ENCODE measurements at regions not wholly inside any gene's neighbourhood (a gene's known extent, or its start where the extent isn't known, plus 50 kb on each side); places are given as distances from the start of the nearest gene placed in this dataset.

DNA sequence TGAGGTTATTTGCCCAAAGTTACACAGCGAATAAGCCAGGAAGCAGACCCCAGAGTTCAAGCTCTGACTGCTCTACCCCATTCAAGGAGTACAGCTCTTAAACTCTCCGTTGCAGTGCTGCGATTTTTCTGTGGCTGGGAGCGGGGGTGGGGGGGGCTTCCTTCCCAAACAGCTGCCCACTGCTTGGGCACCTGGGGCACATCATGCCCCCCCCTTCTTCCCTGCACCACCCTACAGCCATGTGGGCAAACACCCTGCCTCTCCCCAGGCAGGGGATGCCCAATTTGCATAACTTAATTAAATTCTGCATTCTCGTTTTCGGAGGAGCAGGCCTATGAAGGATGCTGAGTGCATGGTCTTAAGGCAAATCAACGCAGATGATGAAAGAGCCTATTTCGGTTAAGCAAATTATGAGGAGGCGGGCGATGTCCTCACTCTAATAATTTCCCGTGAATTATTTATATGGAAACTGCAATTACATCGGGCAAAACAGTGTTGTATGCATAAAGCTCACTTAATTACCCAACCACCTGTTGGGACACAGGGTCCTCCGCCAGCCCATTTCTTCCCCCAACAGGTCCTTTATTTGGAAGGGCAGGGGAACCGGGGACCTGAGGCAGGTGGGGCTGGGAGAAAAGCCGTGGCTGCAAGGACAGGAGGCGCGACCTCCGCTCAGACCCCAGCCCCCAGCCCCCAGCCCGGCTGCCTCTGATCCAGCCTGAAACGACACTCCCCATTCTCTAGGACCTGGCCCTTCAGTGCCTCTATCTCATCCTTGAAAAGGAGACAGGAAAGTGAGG is 610.5 kb downstream of the BUD13 start:
- no peaks in the 10 kb centered on the region for H3K9me2 ChIP-seq (ENCODE audit: low read depth, low read length)
- H2AFZ ChIP-seq (ENCODE audit: low read length): no peak overlapping the region
- H3K27me3 ChIP-seq (ENCODE audit: insufficient read depth, low read length): no peaks in the 10 kb centered on the region
- H3K79me2 ChIP-seq (ENCODE audit: insufficient read depth, low read length): no peaks in the 10 kb centered on the region
- no peak overlapping the region for H3K4me3 ChIP-seq (ENCODE audit: low read depth, low read length, poor library complexity, severe bottlenecking)
- no peak overlapping the region for H3K27ac ChIP-seq (ENCODE audit: low read depth, low read length, poor library complexity, severe bottlenecking)
- H3K9ac ChIP-seq (ENCODE audit: low read length): no peak overlapping the region
- H3K4me2 ChIP-seq (ENCODE audit: low read length): no peak overlapping the region
- no peaks in the 10 kb centered on the region for H4K20me1 ChIP-seq (ENCODE audit: insufficient read depth, low read length)
- no peaks in the 10 kb centered on the region for H3K36me3 ChIP-seq (ENCODE audit: insufficient read depth, low read length)
- no peaks in the 10 kb centered on the region for H3F3A ChIP-seq (ENCODE audit: insufficient read depth, low read length)
- no peaks in the 10 kb centered on the region for H3K4me1 ChIP-seq (ENCODE audit: insufficient read depth, low read length, severe bottlenecking)
- TF ChIP-seq CTCF (IDR thresholded peaks at IDR 0.05; ENCODE audit: low read length) (no peak), EZH2 (IDR thresholded peaks at IDR 0.05; ENCODE audit: borderline replicate concordance, low read length) (no peak)
- no peaks in the 10 kb centered on the region for H3K9me3 ChIP-seq (ENCODE audit: low read length)

GRCh38 chr11:116148645-116149044 is 624.1 kb downstream of the BUD13 start:
- Histone ChIP-seq H3F3A (ENCODE audit: insufficient read depth, low read length) (no peaks in the 10 kb centered on the region), H3K4me1 (ENCODE audit: insufficient read depth, low read length, severe bottlenecking) (no peaks in the 10 kb centered on the region), H3K9ac (ENCODE audit: low read length) (no peak overlapping the region), H3K27me3 (ENCODE audit: insufficient read depth, low read length) (no peaks in the 10 kb centered on the region), H3K4me3 (ENCODE audit: low read depth, low read length, poor library complexity, severe bottlenecking) (no peak overlapping the region), H3K36me3 (ENCODE audit: insufficient read depth, low read length) (no peaks in the 10 kb centered on the region), H3K4me2 (ENCODE audit: low read length) (no peak overlapping the region), H2AFZ (ENCODE audit: low read length) (no peak overlapping the region), H3K27ac (ENCODE audit: low read depth, low read length, poor library complexity, severe bottlenecking) (no peak overlapping the region), H3K9me2 (ENCODE audit: low read depth, low read length) (no peaks in the 10 kb centered on the region), H3K9me3 (ENCODE audit: low read length) (no peaks in the 10 kb centered on the region), H3K79me2 (ENCODE audit: insufficient read depth, low read length) (no peaks in the 10 kb centered on the region), H4K20me1 (ENCODE audit: insufficient read depth, low read length) (no peaks in the 10 kb centered on the region)
- TF ChIP-seq CTCF (IDR thresholded peaks at IDR 0.05; ENCODE audit: low read length) (no peak), EZH2 (IDR thresholded peaks at IDR 0.05; ENCODE audit: borderline replicate concordance, low read length) (no peak)

GRCh38 chr11:116148056-116148455 is 624.7 kb downstream of the BUD13 start:
- Histone ChIP-seq H3K9me3 (ENCODE audit: low read length) (no peaks in the 10 kb centered on the region), H3F3A (ENCODE audit: insufficient read depth, low read length) (no peaks in the 10 kb centered on the region), H3K27ac (ENCODE audit: low read depth, low read length, poor library complexity, severe bottlenecking) (no peak overlapping the region), H3K9me2 (ENCODE audit: low read depth, low read length) (no peaks in the 10 kb centered on the region), H3K36me3 (ENCODE audit: insufficient read depth, low read length) (no peaks in the 10 kb centered on the region), H2AFZ (ENCODE audit: low read length) (no peak overlapping the region), H4K20me1 (ENCODE audit: insufficient read depth, low read length) (no peaks in the 10 kb centered on the region), H3K4me1 (ENCODE audit: insufficient read depth, low read length, severe bottlenecking) (no peaks in the 10 kb centered on the region), H3K4me3 (ENCODE audit: low read depth, low read length, poor library complexity, severe bottlenecking) (no peak overlapping the region), H3K9ac (ENCODE audit: low read length) (no peak overlapping the region), H3K4me2 (ENCODE audit: low read length) (no peak overlapping the region), H3K79me2 (ENCODE audit: insufficient read depth, low read length) (no peaks in the 10 kb centered on the region), H3K27me3 (ENCODE audit: insufficient read depth, low read length) (no peaks in the 10 kb centered on the region)
- TF ChIP-seq EZH2 (IDR thresholded peaks at IDR 0.05; ENCODE audit: borderline replicate concordance, low read length) (no peak), CTCF (IDR thresholded peaks at IDR 0.05; ENCODE audit: low read length) (no peak)

Measured in OCI-LY1 (cell line).